HG03108 (cell line): ENCODE measurements at regions not wholly inside any gene's neighbourhood (a gene's known extent, or its start where the extent isn't known, plus 50 kb on each side); places are given as distances from the start of the nearest gene placed in this dataset.
A peak's percentile ranks its signal among the peaks of the same experiment; 100 is the strongest.
"Not testable (repeated sequence)": the region's sequence is repeated elsewhere in the genome, so short reads cannot be mapped to it uniquely, and the experiment has no call there.

Source experiments
- ATAC-seq: cut with Tn5 transposase; IDR thresholded peaks from one replicate; pipeline ENCODE4 v1.9.1; 2021; ENCODE audit warnings: moderate library complexity; ENCODE audit not compliant: unreplicated experiment

- ATAC-seq, result no peak
Observed at GRCh38 chr1:58966103-58966916, 182.5 kb upstream of the JUN start.

DNA sequence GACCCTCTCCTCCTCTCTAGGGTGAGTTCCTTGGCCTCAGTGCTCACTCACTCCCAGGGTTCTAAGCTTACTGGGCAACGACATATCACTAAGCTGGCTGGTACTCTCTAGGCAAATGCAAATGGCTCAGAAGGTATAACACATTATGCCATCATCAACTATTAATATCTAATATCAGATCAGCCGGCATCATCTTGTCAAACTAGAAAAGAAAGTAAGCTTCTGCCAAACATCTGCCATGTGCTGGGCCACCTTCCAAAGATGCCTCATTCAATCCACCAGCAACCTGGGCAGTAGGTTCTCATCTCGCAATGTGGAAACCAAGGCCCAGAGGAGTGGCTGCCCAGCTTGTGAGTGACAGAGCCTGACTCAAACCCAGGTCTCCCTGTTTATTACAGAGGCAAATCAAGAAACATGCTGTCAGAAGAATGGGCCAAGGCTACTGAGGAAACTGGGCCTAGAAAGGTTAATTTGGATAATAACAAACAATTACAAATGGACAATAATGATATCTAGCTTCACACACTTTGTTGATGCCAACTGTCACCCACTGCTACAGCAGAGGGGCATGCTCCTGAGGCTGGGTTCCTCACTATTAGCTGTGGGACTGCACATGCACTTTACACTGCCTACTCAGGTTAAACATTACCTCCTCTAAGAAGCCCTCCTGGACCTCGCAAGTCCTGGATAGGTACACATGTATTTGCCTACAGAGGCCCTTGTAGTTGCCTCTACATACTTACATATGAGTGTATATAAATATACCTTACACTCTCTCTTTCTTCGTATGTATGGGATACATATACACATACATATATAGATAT is 183.3 kb upstream of the JUN start:
- no peak for ATAC-seq

GRCh38 chr1:58968360-58968952 is 184.6 kb upstream of the JUN start:
- peak; percentile 81 for ATAC-seq

DNA sequence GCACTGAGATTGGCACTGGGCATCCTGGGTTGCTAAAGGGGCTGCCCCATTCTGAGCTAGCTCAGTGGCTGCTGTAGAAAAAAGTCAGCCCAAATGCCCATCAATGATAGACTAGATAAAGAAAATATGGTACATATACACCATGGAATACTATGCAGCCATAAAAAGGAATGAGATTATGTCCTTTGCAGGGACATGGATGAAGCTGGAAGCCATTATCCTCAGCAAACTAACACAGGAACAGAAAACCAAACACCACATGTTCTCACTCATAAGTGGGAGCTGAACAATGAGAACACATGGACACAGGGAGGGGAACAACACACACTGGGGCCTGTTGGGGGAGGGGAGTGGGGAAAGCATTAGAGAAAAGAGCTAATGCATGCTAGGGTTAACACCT is 185.3 kb upstream of the JUN start:
- not testable (repeated sequence) for ATAC-seq

DNA sequence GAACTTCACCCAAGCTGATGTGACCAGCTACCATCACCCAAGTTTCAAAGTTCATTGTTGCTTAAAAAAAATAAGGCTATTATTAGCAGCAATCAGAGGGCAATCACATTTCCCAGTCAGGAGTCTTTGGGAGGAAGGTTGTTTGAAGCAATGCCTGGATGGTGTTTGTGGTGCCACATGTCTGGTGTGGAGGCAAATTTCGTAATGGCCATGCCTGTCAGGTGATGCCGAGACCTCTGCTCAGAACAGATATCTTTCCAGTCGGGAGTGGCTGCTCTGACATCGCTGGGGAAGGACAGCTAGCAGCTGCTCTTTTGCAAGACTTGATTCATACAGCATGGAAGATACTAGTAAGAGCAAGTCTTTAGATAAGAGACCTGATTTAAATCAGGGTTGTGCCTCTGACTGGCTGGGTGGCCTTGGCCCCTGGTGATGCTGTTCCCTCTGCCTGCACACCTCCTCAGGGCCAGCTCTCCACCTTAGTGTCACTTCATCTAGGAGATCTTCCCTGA is 187.8 kb upstream of the JUN start:
- ATAC-seq, result no peak

DNA sequence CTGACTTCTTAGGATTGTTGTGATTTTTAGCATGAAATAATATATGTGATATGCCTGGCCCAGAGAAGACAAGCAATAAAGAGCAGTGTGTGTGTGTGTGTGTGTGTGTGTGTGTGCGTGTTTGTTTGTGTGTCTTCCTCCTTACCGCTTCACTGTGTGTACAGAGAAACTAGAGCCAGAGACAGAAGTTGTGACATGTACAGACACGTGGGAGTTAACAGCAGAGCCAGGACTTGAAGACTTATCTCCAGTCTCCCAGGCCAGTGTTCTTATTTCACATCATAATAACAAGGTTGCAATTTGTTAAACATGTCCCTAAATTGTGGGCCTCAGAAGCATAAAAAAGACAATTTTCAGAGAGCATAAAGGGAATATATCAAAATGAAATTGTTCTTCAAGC is 192.0 kb upstream of the JUN start:
- ATAC-seq, result no peak

GRCh38 chr1:58976294-58976693 is 192.4 kb upstream of the JUN start:
- ATAC-seq, result no peak

- ATAC-seq, result no peak
Observed at GRCh38 chr1:58977598-58977997, 193.8 kb upstream of the JUN start.

- no peak for ATAC-seq
Observed at GRCh38 chr1:58978096-58978495, 194.2 kb upstream of the JUN start.

DNA sequence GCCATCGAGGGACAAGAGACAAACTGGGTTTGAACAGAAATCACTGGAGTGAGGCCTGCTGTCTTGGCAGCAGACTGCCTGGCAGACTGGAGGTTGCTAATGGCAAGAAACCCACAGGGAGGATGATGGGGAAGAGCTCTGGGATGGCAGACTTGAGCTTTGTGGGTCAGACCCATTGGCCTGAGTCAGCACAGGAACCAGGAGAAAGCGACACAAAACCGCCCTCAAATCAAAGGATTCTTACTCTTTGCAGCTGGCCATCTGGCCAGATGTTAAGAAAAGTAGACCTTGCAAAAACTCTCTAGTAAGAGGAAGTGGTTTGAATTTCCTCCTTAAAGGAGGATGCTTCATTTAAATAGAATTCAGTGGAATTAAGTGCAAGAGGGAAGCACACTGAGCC is 195.2 kb upstream of the JUN start:
- ATAC-seq, result no peak

DNA sequence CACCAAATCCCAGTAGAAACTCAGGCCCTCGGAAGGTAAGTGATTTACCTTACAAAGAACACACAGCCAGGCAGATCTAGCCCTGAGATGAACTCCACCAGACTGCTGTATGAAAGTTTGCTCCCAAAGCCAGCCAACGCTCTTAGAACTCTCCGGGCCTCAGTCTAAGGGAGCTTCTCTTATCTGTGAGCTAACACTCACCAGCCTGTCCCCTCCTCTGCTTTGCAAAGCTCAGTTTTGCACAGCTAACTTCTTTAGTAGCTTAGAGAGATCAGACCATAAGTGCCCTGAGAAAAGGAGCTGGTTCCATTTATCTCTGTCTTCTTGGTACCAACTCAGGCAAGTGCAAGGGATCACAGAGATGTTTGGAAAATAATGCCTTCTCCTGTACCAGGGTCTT is 195.8 kb upstream of the JUN start:
- no peak for ATAC-seq

DNA sequence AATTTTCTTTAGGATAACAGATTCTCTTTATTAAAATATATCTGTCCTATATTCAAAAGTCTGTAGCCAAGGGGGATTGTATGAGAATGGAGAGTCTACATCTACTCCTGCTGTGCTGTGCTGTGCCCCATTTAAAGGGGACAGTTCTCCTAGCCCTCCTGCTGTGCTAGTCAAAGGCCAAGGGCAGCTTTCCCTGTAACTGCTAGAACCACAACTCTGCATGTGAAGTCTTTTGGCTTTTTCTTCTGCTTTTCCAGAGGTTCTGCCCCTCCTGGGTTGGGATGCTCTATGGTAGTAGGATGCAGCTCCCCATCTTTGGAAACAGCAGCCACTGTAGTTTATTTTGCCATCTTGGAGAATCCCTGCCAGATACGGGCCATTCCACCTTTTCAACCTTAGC is 197.5 kb upstream of the JUN start:
- no peak for ATAC-seq

- no peak for ATAC-seq
Observed at GRCh38 chr1:58982259-58982998, 198.6 kb upstream of the JUN start.

DNA sequence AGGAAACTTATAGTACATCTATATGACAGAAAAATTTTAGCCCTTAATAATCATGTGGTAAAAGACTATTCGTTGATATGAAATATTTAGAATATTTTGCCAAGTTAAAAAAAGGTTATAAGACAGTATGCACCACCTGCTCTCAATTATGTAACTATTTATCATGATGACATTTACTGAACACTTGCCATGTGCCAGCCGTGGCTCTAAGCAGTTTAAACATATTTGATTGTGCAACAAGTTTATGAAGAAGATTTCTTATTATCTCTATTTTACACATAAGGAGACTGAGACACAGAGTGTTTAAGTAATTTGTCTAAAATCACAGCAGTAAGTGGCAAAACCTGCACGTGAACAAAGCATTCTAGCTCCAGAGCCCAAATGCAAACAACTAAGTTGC is 199.3 kb upstream of the JUN start:
- ATAC-seq, result no peak

GRCh38 chr1:58983633-58984245 is 199.9 kb upstream of the JUN start:
- no peak for ATAC-seq

DNA sequence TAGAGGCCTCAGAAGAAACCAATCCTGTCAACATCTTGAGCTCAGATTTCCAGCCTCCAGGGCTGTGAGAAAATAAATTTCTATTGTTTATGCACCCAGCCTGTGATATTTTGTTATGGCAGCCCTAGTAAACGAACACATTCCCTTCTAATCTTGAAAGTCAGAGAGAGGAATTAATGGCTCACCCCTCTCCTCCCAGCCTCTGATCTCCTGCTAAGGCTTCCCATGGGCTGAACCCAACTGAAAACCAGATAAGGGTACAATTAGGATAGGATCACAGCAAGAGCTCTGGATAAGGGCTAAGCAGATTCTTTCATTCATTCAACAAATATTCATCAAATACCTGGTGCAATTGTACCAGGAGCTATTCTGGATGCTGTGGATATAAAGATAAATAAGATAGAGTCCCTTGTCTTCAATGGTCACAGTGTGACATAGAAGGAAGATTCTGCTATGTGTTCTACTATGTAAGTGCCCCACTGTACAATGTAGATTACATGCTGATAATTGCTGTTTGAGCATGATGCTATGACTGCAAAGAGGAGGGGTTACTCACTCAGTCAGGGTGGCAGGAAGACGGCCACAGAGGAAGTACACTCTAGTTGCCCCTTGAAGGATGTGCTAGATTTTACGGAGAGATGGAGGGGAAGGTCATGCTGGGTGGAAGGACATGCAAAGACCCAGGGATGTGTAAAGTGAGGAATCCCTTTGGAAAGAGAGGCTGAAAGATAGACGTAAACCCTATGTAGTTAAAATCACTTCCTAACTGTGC is 203.3 kb upstream of the JUN start:
- no peak for ATAC-seq

GRCh38 chr1:58988752-58989151 is 204.9 kb upstream of the JUN start:
- no peak for ATAC-seq

- no peak for ATAC-seq
Observed at GRCh38 chr1:58989845-58990244, 206.0 kb upstream of the JUN start.

GRCh38 chr1:58991305-58991704 is 207.5 kb upstream of the JUN start:
- ATAC-seq, result no peak

DNA sequence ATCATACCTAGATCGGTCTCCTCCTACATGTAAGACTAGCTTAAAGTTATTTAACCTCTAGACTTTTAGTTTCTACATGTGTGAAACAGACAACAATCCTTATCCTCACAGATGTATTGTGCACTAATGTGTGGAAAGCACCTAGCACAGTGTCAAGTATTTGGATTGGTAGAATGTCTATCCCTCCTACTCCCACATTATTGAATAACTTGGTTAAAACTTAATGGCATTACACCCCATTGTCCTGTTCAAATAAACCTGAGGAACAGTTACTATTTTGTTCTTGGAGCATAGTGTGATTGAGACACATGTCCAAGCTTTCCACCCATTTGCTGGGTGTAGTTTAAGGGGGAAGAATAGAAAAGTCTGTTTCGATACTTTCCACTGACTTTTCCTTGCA is 208.8 kb upstream of the JUN start:
- ATAC-seq, result no peak
